ENCODE measurements at regions not wholly inside any gene's neighbourhood (a gene's known extent, or its start where the extent isn't known, plus 50 kb on each side); places are given as distances from the start of the nearest gene placed in this dataset.

DNA sequence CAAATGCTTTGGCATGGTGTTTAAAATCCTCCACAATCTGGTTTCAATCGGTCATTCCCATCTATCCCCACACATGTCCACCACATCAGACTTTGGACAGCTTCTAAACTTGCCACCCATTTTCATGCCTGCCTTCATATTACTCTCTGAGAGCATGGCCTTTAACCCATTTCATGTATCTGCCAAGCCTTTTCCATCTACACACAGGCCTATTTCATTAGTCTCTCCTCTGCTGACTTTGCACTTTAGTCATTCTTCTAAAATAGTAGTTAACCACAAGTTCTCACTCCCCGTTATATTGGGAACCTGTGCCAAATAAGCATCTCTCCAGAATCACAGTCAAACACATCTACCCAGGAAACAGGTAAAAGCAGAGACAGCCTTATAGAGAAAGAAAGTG is 142.2 kb downstream of the MZT1 start:
- DNase-seq: no peak

DNA sequence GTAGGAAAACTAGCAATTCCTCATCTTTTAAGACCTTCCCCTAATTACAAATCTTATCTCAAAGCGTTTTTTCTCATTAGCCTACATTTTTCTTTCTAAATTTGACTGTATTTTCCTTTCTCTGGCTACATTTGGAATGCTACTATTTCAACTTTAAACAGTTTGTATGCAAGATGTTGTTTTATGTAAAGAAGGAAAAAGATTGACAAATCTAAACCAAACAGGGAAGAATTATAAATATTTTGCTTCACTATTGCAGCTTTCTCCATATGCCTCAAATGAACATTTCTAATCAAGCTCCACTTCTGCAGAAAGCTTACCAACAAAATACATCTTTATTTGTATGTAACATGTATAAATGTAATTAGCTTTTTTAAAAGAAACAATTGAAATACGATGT is 156.2 kb downstream of the MZT1 start:
- no peak for DNase-seq

DNA sequence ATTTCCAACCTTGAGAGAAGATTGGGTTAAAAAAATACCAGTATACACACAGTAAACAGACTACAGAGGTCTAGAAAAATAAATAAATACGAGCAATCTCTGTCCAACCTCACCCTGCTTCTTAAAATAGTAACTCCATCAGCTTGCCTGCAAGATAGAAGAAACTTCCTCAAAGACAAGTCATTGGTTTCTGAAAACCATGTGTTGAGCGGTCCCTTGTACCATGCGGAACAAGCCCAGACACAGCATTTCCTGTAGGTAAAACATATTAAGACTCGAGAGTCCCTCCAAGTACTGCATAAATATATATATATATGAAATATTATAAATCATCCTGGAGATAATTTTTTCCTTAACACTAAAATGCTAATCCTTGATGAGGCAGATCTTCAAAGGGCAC is 157.4 kb downstream of the MZT1 start:
- DNase-seq: peak in 3 of 4 experiments; percentile 9 to 28 (median 16)

DNA sequence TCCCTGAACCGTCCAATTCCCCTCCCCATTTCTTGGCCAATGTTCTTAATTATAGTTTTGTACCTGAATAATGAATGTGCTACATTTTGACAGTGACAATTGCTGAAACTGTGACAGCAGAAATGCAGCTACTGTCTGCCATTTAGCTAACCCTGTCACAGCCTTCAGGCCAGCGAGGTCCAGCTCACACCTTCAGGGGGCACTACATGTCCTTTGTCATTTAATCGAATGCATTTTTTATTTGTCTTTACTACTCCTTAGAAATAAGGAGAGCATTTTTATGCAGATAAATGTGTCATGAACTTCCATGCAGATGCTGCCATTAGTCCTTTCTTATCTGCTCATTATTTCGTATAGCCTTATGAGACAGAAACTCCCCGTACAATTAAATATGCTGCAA is 159.9 kb downstream of the MZT1 start:
- no peak for DNase-seq

DNA sequence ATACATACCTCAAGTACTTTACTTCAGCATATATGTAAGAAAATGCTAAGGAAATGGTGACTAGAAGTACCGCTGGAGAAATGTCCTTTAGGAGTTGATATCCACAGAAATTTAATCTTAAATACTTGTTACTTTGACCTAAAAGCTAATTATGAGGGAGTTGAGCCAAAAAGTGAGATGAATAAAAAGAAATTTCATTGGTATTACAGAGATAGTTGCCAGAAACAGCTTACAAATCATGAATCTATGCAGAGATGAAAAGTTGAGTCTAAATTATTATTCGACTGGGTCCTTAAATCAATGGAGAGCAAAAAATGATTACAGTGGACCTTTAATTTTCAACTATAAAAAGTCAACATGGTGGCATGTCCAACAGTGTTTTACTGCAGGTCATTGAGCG is 160.9 kb downstream of the MZT1 start:
- DNase-seq: no peak

DNA sequence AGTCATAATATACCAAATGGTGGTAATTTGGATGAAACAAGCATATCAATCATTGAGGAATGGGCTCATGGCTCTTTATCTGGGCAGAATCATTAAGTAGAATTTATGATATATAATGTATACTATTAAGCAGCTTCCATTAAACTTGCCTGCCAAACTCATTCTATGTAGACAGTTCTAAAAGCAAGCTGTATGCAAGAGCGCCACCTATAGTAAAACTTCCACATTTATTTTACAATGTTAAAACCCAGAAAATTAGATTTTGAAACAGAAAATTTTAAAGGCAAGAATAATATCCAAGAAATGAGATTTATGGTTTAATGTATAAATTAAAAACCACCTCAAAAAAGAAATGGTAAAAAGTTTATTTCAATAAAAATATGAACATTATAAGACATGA is 161.5 kb downstream of the MZT1 start:
- DNase-seq: peak; percentile 15 to 70 (median 32)

DNA sequence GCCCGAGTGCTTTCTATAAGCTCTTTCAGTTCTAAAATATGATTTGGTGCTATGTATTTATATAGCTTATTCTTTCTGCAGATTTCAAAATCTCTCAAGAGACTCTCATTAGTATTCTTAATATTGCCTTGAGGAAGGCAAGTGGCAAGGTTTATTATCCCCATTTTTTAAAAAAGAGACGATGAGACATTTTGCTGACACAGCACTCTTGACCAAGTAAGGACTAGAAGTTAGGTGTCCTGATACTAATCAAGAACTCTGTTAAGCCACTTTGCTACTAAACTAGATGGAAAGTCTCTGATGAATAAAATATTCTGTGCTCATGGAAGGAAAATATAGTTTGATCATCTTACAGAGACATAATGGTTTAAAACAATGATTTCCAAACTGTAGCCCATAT is 164.7 kb downstream of the MZT1 start:
- no peak for DNase-seq

DNA sequence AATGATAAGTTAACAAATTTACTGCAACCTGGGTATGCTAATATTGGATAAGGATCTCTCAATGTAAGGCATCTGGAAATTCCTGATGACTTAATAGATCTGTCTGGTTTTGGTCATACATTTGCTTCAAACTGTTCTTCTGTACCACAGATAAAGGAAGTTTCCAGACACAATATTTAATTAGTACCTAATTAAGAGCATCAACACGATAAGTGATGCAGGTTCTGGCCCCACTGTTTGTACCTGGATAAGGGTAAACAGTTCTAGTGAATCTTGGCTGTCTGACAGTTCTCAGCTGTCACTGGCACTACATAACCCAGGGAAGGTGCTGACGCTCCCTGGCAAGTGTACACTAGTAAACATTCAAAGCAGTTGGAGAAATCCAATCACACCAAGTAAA is 165.6 kb downstream of the MZT1 start:
- DNase-seq: no peak

DNA sequence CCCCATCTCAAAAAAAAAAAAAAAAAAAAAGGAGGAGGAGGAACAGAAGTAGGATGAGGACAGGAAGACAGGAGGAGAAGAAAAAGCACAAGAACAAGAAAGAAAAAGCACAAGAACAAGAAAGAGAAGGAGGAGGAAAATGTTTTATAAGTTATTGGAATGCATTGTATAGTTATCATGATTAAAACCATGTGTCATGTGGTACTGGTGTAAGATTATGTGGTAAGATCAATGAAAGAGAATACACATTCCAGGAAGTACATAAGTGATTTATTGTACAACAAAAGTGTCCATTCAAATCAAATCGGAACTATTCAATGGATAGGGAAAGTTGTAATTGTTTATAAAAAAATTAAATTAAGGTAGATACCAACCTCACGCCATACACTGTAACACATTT is 167.7 kb downstream of the MZT1 start:
- DNase-seq: no peak

DNA sequence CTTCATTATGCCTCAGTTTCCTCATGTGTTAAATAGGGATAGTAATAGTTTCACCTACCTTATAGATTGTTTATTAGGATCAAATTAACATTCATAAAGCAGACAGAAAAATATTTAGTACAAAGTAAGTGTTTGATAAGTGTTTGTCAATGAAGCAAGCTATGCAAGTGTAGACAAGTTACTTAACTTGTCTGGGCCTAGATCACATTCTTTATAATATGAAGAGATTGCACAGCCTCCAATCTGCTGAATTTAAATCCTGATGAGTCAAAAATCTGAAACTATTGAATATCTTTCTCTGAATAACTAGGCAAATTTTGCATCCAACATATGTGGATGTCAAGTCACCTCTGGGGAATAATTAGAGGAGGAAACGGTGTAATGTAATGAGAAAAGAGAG is 170.5 kb downstream of the MZT1 start:
- DNase-seq: no peak

DNA sequence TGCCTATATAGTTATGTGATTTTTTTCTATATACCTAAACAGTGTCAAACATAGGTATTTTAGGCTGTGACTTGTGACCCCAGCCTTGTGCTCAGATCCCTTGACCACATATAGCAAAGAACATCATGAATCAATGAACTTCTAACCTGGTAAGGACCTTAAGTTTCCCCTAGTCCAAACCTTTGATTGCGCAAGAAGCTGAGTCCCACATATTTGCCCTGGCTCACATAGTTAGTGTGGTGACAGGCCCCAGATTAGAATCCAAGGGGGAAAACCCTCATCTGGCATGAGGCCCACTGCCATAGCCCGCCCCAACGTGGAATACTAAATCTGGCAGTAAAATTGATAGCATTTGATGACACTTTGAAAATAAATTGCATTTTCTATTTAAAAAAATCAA is 171.8 kb downstream of the MZT1 start:
- DNase-seq: no peak

DNA sequence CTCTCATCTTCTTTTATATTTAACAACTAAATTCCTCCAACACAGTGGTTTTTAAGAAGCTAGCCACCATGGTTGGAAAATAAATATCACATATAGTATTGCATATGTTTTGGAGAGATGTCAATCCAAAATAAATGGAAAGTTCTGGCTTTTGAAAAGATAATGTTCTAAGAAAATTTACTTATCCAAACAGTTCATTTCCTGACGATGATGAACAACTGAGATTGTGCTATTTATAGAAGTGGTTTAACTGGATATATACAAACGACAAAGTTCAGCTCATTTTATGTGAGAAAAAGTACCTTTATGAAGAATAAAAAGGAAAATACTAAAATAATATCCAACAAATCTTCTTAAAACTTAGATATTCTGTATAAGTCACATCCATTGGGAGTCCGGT is 174.7 kb downstream of the MZT1 start:
- DNase-seq: no peak

DNA sequence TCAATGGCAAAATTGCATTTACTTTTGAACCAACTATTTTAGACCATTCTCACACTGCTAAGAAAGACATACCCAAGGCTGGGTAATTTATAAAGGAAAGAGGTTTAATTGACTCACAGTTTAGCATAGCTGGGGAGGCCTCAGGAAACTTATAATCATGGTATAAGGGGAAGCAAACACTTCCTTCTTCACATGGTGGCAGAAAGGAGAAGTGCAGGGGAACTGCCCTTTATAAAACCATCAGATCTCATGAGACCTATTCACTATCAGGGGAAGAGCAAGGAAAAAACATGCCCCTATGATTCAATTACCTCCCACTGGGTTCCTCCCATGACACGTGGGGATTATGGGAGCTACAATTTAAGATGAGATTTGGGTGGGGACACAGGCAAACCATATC is 181.5 kb downstream of the MZT1 start:
- DNase-seq: peak in 2 of 4 experiments; percentile 12

DNA sequence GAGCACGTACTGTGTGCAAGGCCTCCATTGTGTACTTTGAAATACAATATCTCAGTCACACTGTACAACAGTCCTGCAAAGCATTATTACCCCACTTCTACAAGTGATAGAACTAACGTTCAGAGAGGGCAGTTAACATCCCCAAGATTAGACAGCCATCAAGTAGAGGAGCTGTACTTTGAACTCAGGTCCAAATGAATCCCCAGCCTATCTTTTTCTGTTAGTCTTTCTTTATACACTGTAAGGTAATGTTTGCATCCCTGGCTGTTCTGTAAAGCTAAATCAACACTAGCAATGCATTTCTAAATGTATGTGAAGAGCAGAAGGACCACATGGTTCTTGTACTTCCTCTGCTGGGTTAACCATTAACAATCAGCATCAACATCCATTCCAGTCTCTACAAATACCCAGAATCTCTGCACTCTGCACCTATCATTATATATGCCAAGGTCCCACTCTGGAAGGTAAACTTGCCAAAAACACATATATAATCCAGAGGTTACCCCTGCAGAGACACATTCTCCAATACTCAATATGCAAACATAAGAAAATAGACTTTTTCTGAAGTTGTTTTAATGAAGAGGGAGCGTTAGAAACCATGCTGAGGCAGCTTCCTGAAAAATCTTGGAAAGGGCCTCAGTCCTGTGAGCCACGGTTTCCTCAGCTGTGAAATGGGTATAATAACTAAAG is 182.3 kb downstream of the MZT1 start:
- DNase-seq: no peak

DNA sequence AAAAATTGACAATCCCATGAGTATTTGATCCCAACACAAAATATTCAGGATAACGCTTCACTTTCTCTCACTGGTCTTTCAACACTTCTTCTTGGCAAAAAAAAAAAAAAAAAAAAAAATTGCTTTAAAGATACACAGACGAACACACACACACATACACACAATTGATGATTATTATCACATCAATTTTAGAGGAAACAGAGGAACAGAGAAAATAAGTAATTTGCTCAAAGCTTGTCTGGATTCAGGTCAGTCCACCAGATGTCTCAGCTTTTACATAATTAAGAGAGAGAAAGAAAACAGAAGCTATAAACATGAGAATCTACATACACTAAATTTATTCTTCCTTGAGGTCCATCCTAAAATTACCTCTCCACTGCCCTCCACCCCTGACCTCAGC is 183.4 kb downstream of the MZT1 start:
- no peak for DNase-seq

DNA sequence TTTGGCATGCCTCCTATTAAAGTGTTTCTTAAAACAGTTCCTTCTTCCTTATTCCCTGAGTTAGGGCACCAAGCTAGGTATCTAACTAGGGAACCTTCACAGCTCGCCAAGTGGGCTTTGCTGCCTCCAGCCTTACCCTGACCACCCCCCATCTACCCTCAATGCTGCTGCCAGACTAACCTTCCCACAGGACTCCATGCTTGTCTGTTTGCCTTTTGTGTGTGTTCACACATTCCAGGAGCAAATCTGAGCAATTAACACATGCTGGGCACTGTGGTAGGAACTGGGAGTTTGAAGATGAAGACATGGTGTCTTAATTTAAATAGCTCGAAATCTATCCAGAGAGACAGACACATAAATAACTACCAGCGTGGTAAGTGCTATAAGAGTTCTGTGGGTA is 185.2 kb downstream of the MZT1 start:
- DNase-seq: no peak

DNA sequence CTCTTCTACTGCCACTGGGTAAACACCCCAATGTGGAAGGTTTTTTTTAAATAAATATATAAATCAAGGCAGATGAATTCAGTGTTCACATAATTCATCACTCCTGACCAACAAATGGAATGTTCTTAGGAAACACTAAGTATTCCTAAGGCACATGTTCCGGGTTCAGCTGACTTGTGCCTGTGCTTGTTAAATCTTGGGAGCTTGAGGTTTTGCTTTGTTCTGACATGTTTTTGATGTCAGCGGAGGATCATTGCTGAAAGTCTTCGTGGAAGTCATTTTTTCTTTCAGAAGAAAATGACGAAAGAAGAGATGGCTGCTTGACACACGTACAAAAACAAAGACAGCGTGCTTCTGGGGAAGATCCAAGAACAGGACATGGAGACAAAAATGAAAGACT is 185.8 kb downstream of the MZT1 start:
- no peak for DNase-seq

DNA sequence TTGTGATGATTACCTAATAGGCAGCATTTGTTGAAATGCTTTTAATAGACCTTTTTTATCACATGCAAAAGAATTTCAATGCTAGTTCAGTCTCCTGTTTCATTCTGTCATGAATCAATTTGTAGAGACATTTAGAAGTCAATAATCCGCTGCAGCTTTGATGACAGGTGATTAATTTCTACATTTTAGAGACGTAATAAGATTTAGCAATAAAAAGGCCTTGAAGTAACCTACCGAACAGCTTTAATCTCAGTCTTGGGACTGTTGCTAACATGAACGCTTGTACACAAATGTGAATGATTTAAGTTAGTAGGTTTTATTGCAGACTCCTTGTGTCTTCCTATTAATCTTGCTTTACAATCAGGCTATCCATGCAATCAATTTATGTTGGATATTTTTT is 186.5 kb downstream of the MZT1 start:
- no peak for DNase-seq

DNA sequence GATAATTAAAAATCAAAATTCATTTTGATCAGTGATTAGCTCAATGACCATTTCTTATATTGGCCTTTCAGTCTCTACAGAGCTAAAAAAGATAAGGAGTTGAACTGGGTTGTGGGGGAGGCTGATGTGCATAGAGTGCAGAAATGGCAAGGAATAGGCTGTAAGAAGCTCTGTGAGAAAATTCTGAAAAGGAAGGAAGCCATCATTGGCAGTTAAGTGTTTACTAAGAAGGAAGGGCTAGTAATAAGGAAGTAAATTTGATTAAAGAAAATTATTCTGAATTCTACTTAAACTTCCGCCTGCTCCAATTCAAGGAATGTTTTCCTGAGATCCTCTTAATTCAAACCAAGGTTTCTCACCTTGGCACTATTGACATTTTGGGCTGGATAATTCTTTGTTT is 187.5 kb downstream of the MZT1 start:
- DNase-seq: no peak

DNA sequence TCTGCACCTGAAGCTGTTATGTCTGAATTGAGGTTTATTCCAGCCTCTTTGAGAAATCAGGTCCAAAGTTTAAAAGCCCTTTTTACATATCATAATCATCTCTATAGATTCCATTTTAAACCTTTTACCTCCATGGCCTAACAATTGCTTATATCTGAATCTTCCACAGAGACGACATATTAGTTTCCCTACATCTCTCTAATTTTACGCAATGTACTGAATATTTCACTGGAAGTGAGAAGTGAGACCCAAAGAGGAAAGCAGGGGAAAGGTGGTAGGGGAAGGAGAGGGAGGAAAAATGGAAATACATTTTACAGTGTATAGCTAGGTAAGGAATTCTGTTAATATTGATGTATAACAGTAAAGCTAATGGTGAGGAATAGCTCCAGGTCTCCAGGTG is 189.6 kb downstream of the MZT1 start:
- no peak for DNase-seq

DNA sequence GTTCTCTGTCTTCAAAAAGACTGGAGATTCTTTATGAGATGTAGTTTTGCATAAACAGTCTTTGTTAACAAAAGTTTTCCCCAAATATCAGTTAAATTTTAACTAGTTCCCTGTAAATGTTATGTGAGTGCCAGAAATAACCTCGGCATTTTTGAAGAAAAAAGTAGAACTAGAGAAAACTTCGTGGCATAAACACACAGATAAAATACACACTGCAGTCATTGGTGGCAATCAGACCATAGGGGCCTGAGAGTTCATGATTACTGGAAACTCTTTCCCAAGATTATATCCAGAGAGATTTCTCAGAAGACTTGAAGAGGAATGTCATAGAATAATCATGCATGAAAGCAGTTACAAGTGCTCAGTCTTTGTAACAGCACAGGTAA is 190.0 kb downstream of the MZT1 start:
- no peak for DNase-seq

DNA sequence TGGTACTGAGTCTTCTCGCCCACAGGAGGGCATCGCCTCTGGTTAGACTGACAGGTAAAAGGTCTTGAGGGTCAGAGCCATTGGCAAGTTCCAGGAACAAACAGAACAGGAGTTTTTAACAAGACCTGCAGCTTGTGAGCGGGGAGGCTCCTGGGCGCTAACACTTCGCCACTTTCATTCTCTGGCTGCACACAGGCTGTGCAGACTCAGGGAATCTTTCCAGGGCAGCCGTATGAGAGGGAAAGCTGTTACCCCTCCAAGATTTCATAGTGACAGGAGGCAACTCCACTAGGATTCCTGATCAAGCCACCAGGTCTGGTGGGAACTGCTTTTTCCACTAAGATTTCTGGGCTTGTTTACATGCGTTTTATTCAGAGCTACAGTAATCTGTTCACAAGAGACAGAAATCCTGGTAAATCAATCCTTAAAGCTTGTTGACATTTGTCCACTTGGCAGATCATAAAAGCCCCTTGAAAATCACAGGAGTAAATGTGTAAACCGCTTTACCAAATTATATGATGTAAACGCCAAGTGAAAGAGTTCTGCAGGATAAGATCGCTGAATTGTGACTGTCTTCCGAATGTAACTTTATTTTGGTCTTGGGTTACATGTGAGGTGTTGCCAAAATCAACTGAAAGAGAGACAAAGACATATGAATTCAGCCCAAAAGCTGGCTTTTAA is 190.6 kb downstream of the MZT1 start:
- no peak for DNase-seq

DNA sequence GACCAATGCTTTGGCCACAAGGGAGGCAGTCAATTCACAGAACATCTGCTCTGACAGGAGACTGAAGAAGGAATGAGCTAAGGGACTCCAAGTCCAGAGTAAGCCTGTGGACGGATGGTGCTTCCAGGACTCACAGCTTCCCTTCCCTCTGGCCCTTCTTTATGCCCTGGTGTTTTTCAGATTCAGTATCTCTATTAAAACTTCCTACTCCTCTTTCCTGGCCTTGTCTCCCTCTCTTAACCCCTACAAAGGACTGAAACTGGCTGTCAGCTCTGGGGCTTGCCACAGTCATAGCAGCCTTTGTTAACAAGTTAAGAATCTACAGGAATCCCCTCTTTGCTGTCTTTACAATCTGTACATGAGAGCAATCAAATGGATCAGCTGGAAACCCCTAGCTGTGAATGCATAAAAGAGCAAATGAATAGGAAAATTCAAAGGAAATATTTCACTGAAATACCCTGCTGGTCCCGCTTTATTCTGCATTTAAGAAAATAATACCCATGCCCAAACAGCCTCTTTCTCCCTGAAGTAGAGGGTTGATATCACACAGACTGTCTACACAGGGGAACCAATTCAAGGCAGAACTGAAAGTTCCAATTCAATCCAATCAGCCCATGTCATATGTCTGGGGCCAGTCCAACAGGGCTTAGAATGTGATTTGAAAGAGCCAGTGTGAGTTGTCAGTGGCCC is 192.3 kb downstream of the MZT1 start:
- DNase-seq: no peak

DNA sequence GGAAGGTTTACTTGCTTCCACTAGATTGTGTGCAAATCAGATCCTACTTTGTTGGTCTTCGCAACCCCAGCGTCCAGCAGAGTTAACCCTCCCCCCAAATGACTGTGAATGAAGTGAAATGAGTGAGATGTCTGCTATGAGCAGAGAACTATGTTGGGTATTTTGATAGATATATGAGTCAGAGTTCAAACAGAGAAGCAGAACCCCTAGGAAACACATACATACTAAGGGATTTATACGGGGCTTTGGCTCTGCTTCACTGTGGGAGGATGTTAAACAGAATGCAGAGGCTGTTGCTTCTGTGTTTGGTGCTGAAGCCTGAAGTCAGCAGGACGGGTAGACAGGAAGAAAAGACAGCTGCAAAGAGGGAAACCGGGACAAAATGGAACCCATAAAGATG is 197.0 kb downstream of the MZT1 start:
- DNase-seq: no peak
